PFSK-1 (cell line): ENCODE measurements at regions not wholly inside any gene's neighbourhood (a gene's known extent, or its start where the extent isn't known, plus 50 kb on each side); places are given as distances from the start of the nearest gene placed in this dataset.

Experiments used
- POLR2AphosphoS5 ChIP-seq: IDR thresholded peaks from 2 replicates; pipeline ENCODE4 v1.6.1; 2012; ENCODE audit warnings: low read depth, mild to moderate bottlenecking, control low read depth, low read length, moderate library complexity
- TF ChIP-seq, protein P1 (sequence below), 2 experiments: IDR thresholded peaks; 2 replicates each; pipeline versions ENCODE4 v1.6.1 to v1.8.0; 2011 to 2012; ENCODE audit warnings: low read depth in 2 of 2, low read length in 2 of 2, control low read depth in 1 of 2, inconsistent platforms in 1 of 2, mild to moderate bottlenecking in 1 of 2, moderate library complexity in 1 of 2; ENCODE audit not compliant: insufficient read depth in 1 of 2

GRCh38 chr4:79236785-79237184, 89.1 kb downstream of the NAA11 start:
- TF ChIP-seq POLR2AphosphoS5 = no peak
- TF ChIP-seq, protein P1, sequence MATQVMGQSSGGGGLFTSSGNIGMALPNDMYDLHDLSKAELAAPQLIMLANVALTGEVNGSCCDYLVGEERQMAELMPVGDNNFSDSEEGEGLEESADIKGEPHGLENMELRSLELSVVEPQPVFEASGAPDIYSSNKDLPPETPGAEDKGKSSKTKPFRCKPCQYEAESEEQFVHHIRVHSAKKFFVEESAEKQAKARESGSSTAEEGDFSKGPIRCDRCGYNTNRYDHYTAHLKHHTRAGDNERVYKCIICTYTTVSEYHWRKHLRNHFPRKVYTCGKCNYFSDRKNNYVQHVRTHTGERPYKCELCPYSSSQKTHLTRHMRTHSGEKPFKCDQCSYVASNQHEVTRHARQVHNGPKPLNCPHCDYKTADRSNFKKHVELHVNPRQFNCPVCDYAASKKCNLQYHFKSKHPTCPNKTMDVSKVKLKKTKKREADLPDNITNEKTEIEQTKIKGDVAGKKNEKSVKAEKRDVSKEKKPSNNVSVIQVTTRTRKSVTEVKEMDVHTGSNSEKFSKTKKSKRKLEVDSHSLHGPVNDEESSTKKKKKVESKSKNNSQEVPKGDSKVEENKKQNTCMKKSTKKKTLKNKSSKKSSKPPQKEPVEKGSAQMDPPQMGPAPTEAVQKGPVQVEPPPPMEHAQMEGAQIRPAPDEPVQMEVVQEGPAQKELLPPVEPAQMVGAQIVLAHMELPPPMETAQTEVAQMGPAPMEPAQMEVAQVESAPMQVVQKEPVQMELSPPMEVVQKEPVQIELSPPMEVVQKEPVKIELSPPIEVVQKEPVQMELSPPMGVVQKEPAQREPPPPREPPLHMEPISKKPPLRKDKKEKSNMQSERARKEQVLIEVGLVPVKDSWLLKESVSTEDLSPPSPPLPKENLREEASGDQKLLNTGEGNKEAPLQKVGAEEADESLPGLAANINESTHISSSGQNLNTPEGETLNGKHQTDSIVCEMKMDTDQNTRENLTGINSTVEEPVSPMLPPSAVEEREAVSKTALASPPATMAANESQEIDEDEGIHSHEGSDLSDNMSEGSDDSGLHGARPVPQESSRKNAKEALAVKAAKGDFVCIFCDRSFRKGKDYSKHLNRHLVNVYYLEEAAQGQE (IDR thresholded peaks at IDR 0.05; ENCODE audit: insufficient read depth in 1 of 2, low read depth in 2 of 2, low read length in 2 of 2) = no peak
